GM06990 (cell line): ENCODE measurements at regions not wholly inside any gene's neighbourhood (a gene's known extent, or its start where the extent isn't known, plus 50 kb on each side); places are given as distances from the start of the nearest gene placed in this dataset.

ENCODE experiments used
- DNase-seq: peaks from one replicate; pipeline ENCODE4 v3.0.0-alpha.2; 2011; ENCODE audit not compliant: insufficient read length; ENCODE audit errors: extremely low read depth
- H3K27me3 ChIP-seq: replicated peaks from 2 replicates; pipeline ENCODE4 v1.6.0; 2011; ENCODE audit warnings: low read length; ENCODE audit not compliant: control insufficient read depth, insufficient read depth
- H3K36me3 ChIP-seq: 2 replicates; pipeline ENCODE4 v1.5.1; 2011; ENCODE audit warnings: low read length; ENCODE audit not compliant: control insufficient read depth, insufficient read depth
- H3K4me3 ChIP-seq: replicated peaks from 2 replicates; pipeline ENCODE4 v1.5.1; 2011; ENCODE audit warnings: low read depth, mild to moderate bottlenecking, control low read depth, low read length
- TF ChIP-seq, protein P1 (sequence below): IDR thresholded peaks from 2 replicates; pipeline ENCODE4 v1.5.1; 2011; ENCODE audit warnings: low read length, control low read depth, mild to moderate bottlenecking, inconsistent platforms; ENCODE audit not compliant: insufficient read depth, poor library complexity, severe bottlenecking

DNA sequence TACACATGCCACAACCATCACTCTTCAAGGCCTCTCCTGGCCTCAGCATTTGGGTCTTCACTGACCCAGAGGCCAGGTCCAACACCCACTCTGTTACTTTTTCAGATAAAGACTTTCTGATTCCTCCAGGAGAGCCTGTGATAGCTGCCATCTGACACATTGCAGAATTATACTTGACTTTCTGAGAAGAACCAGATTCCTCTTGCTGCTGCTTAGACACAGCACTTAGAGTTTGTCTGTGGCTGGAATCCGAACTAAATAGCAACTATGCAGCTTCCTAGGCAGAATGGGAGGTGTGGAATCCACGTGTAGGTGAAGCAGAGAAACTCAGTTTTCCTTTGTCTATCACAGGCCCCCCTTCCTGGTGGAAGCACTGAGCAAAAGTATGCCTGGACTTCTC is 344.7 kb upstream of the SLC30A5 start:
- Histone ChIP-seq H3K27me3 (no peaks in the 10 kb centered on the region), H3K36me3 (no peaks in the 10 kb centered on the region), H3K4me3 (no peak overlapping the region)
- no peak for DNase-seq
- TF ChIP-seq, protein P1, sequence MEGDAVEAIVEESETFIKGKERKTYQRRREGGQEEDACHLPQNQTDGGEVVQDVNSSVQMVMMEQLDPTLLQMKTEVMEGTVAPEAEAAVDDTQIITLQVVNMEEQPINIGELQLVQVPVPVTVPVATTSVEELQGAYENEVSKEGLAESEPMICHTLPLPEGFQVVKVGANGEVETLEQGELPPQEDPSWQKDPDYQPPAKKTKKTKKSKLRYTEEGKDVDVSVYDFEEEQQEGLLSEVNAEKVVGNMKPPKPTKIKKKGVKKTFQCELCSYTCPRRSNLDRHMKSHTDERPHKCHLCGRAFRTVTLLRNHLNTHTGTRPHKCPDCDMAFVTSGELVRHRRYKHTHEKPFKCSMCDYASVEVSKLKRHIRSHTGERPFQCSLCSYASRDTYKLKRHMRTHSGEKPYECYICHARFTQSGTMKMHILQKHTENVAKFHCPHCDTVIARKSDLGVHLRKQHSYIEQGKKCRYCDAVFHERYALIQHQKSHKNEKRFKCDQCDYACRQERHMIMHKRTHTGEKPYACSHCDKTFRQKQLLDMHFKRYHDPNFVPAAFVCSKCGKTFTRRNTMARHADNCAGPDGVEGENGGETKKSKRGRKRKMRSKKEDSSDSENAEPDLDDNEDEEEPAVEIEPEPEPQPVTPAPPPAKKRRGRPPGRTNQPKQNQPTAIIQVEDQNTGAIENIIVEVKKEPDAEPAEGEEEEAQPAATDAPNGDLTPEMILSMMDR: no peak

DNA sequence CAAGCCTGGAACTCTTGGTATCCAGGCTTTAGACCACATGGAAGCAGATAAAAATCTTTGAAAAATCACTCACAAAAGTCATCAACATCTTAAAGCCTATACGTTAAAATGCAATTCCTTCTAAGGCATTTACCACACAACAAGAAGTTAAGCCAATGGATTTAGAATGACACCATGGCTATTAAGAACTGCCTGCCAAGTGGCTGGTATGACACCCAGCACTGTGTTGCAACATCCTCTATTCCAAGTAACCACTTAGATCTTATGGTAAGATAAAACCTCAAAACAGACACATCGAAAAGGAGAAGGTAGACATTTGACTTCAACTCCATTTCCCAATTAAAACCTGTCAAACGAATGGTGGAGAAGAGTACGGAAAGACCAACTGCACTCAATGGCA is 344.2 kb upstream of the SLC30A5 start:
- Histone ChIP-seq H3K36me3 (no peaks in the 10 kb centered on the region), H3K4me3 (no peak overlapping the region), H3K27me3 (no peaks in the 10 kb centered on the region)
- TF ChIP-seq, protein P1: no peak
- DNase-seq: no peak

DNA sequence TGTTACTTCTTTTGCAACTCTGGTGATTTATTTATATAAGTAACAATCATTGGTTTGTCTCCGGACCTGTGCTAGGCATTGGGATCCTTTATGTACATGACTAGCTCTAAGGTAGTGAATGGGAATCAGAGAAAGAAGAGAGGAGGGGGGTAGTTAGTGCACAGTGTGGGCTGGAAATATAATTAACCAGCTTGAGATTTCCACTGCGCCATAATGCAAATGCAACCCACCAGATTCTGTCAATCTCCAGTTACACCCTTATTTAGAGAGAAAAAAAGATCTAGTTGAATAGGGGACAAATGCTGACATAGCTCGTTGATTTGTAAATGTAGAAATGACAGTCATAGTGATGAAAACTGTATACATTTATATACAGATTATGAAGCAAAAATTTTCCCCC is 342.2 kb upstream of the SLC30A5 start:
- TF ChIP-seq, protein P1: no peak
- Histone ChIP-seq H3K36me3 (no peaks in the 10 kb centered on the region), H3K27me3 (no peaks in the 10 kb centered on the region), H3K4me3 (no peak overlapping the region)
- no peak for DNase-seq

DNA sequence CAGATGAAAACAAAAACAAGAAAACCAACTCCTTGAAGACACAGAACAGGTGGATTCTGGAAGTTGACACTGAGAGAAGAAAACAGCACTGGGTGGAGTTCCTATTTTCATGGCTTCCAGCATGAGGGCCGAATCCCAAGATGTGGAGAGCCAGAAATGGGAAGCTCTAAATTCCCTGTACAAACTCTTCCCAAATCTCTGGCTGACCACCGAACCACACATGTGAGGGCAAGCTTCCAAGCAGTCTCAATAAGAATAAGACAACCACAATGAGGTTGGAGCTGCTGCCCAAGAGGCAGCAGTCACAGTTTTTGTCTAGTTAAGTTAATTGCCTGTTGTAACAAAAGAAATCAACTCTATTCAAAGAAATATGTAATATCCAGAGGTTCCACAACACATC is 339.3 kb upstream of the SLC30A5 start:
- Histone ChIP-seq H3K36me3 (no peaks in the 10 kb centered on the region), H3K4me3 (no peak overlapping the region), H3K27me3 (no peaks in the 10 kb centered on the region)
- no peak for DNase-seq
- TF ChIP-seq, protein P1: no peak

DNA sequence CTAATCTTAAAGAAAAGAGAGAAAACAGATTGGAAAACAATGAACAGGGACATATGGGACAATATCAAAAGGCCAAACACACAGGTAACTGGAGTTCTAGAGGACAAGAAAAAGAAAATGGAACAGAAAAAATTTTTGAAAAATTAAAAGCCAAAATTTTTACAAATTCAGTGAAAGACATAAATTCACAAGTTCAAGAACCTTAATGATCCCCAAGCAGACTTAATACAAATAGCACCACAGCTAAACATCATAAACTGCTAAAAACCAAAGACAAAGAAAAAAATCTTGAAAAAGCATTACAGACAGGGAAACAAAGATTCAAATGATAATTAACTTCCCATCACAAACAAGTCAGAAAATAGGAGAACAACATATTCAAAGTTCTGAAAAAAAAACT is 338.5 kb upstream of the SLC30A5 start:
- Histone ChIP-seq H3K4me3 (no peak overlapping the region), H3K36me3 (no peaks in the 10 kb centered on the region), H3K27me3 (no peaks in the 10 kb centered on the region)
- TF ChIP-seq, protein P1: no peak
- DNase-seq: no peak

DNA sequence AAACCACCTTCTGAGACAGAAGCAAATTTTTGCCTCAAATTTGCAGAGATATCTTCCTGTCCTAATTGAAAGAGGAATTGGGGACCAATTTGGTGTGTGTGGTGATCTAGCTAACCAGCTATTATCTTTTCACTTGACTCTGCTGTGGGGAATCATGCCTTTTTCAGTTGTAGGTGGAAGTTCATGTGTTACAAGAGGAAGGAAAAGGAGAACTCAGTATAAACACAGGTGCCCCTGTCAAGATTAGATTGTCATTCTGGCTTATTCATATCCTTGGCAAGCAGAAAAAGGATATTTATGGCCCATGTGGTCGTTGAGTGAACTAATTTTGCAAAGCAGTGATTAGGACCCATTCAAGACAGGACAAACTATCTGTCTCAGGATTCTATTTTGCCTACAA is 336.8 kb upstream of the SLC30A5 start:
- no peak for DNase-seq
- Histone ChIP-seq H3K27me3 (no peaks in the 10 kb centered on the region), H3K4me3 (no peak overlapping the region), H3K36me3 (no peaks in the 10 kb centered on the region)
- TF ChIP-seq, protein P1: no peak
